ENCODE measurements at regions not wholly inside any gene's neighbourhood (a gene's known extent, or its start where the extent isn't known, plus 50 kb on each side); places are given as distances from the start of the nearest gene placed in this dataset.

DNA sequence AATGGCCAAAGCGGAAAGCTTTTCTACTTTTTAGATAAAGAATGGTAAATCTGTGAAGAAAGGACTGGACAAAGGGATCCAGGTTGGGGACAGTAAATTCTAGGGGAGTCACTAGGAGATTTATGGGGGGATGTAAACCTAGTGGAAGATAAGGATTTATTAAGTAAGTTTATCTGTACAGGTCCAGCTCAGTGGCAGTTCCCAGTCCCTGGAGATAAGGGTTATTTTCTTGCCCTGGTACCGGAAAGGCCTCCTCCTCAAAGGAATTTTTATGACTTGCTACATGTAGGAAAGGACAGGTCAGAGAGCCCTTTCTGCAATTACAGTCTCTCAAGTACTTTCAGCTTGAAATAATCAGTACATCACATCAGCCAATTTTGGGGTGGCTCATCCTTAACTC is 72.6 kb upstream of the BICD1 start:
- TF ChIP-seq, protein P1, sequence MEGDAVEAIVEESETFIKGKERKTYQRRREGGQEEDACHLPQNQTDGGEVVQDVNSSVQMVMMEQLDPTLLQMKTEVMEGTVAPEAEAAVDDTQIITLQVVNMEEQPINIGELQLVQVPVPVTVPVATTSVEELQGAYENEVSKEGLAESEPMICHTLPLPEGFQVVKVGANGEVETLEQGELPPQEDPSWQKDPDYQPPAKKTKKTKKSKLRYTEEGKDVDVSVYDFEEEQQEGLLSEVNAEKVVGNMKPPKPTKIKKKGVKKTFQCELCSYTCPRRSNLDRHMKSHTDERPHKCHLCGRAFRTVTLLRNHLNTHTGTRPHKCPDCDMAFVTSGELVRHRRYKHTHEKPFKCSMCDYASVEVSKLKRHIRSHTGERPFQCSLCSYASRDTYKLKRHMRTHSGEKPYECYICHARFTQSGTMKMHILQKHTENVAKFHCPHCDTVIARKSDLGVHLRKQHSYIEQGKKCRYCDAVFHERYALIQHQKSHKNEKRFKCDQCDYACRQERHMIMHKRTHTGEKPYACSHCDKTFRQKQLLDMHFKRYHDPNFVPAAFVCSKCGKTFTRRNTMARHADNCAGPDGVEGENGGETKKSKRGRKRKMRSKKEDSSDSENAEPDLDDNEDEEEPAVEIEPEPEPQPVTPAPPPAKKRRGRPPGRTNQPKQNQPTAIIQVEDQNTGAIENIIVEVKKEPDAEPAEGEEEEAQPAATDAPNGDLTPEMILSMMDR (conservative IDR thresholded peaks at IDR 0.05; ENCODE audit: low read depth in 2 of 2): no peak
- TF ChIP-seq EZH2 (IDR thresholded peaks at IDR 0.05; ENCODE audit: low read depth, unreplicated experiment) (no peak), JUNB (IDR thresholded peaks at IDR 0.05; ENCODE audit: unreplicated experiment) (no peak), POLR2AphosphoS5 (IDR thresholded peaks at IDR 0.05; ENCODE audit: low read depth) (no peak), EZH2phosphoT487 (IDR thresholded peaks at IDR 0.05; ENCODE audit: unreplicated experiment) (no peak), CREB1 (CRISPR knock-in tag; IDR thresholded peaks at IDR 0.05; ENCODE audit: low read depth) (no peak), ZNF114 (CRISPR knock-in tag; IDR thresholded peaks at IDR 0.05) (no peak), NANOG (IDR thresholded peaks at IDR 0.05; ENCODE audit: borderline replicate concordance) (no peak), STAT1 (IDR thresholded peaks at IDR 0.05; ENCODE audit: unreplicated experiment) (no peak), ZNF462 (CRISPR knock-in tag; IDR thresholded peaks at IDR 0.05) (no peak)
- TF ChIP-seq, protein P2, sequence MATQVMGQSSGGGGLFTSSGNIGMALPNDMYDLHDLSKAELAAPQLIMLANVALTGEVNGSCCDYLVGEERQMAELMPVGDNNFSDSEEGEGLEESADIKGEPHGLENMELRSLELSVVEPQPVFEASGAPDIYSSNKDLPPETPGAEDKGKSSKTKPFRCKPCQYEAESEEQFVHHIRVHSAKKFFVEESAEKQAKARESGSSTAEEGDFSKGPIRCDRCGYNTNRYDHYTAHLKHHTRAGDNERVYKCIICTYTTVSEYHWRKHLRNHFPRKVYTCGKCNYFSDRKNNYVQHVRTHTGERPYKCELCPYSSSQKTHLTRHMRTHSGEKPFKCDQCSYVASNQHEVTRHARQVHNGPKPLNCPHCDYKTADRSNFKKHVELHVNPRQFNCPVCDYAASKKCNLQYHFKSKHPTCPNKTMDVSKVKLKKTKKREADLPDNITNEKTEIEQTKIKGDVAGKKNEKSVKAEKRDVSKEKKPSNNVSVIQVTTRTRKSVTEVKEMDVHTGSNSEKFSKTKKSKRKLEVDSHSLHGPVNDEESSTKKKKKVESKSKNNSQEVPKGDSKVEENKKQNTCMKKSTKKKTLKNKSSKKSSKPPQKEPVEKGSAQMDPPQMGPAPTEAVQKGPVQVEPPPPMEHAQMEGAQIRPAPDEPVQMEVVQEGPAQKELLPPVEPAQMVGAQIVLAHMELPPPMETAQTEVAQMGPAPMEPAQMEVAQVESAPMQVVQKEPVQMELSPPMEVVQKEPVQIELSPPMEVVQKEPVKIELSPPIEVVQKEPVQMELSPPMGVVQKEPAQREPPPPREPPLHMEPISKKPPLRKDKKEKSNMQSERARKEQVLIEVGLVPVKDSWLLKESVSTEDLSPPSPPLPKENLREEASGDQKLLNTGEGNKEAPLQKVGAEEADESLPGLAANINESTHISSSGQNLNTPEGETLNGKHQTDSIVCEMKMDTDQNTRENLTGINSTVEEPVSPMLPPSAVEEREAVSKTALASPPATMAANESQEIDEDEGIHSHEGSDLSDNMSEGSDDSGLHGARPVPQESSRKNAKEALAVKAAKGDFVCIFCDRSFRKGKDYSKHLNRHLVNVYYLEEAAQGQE (IDR thresholded peaks at IDR 0.05; ENCODE audit: unreplicated experiment): no peak
- TF ChIP-seq, protein P3, sequence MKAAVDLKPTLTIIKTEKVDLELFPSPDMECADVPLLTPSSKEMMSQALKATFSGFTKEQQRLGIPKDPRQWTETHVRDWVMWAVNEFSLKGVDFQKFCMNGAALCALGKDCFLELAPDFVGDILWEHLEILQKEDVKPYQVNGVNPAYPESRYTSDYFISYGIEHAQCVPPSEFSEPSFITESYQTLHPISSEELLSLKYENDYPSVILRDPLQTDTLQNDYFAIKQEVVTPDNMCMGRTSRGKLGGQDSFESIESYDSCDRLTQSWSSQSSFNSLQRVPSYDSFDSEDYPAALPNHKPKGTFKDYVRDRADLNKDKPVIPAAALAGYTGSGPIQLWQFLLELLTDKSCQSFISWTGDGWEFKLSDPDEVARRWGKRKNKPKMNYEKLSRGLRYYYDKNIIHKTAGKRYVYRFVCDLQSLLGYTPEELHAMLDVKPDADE (IDR thresholded peaks at IDR 0.05): no peak
